ENCODE measurements at regions not wholly inside any gene's neighbourhood (a gene's known extent, or its start where the extent isn't known, plus 50 kb on each side); places are given as distances from the start of the nearest gene placed in this dataset.

DNA sequence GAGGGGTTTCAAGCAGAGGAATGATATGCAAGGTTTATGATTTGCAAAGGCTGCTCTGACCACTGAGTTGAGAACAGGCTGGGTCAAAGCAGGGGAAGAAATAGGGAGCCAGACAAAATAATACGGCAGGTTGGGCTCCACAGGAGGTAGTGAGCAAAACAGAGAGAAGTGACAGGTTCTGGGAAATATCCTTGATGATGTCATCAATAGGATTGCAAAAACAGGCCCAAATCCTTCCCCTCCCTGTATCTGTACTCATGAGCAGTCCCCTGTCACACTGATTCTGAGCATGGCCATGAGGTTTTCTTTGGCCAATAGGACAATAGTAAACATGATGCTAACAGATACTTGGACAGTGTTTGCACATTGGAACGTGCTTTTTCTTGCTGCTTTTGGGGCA, 471.8 kb upstream of the BRINP1 start:
- TF ChIP-seq CTCF (IDR thresholded peaks at IDR 0.05; ENCODE audit: low read length) (no peak), EZH2 (IDR thresholded peaks at IDR 0.05; ENCODE audit: borderline replicate concordance, low read length) (no peak)

Measured in OCI-LY1 (cell line).